Fibroblast of lung (primary cell): ENCODE measurements at regions not wholly inside any gene's neighbourhood (a gene's known extent, or its start where the extent isn't known, plus 50 kb on each side); places are given as distances from the start of the nearest gene placed in this dataset.

Experiments
- CTCF ChIP-seq, 2 donors: IDR thresholded peaks in 1 of 2; conservative IDR thresholded peaks in 1 of 2; 1 replicate in 1 of 2; 2 replicates in 1 of 2; pipeline ENCODE4 v1.5.1; 2011 to 2012; ENCODE audit warnings: low read length in 2 of 2, control low read depth in 1 of 2, inconsistent platforms in 1 of 2, low read depth in 1 of 2, mild to moderate bottlenecking in 1 of 2
- EZH2 ChIP-seq: IDR thresholded peaks from 2 replicates; pipeline ENCODE4 v1.5.1; 2012; ENCODE audit warnings: low read length, control low read depth, mild to moderate bottlenecking; ENCODE audit errors: missing control alignments

- TF ChIP-seq CTCF (conservative IDR thresholded peaks at IDR 0.05 in 1 of 2, IDR thresholded peaks at IDR 0.05 in 1 of 2; ENCODE audit: low read depth in 1 of 2, low read length in 2 of 2) (no peak), EZH2 (no peak)
Observed at GRCh38 chr3:194871864-194872668, 186.4 kb downstream of the FAM43A start.
